Right lobe of liver (tissue), 6 donors: ENCODE measurements at regions not wholly inside any gene's neighbourhood (a gene's known extent, or its start where the extent isn't known, plus 50 kb on each side); places are given as distances from the start of the nearest gene placed in this dataset.

Experiments used
- ATAC-seq, 4 donors: fragments of 200-7000 bp; cut with Tn5 transposase; one replicate each; pipeline ENCODE4 v1.9.1; 2020; ENCODE audit warnings: mild to moderate bottlenecking in 4 of 4, moderate library complexity in 4 of 4
- DNase-seq, 3 donors: peaks; one replicate each; pipeline ENCODE4 v3.0.0-alpha.2; 2020
- H3K27ac ChIP-seq, 3 donors: fragments of 200-600 bp; one replicate each; pipeline ENCODE4 v1.8.0; 2022
- H3K27me3 ChIP-seq, 2 donors: fragments of 200-600 bp; one replicate each; pipeline ENCODE4 v1.8.0; 2022
- H3K36me3 ChIP-seq, 4 donors: fragments of 200-600 bp; sonication (generic) in 1 of 4; one replicate each; pipeline versions ENCODE4 v1.5.1 to v1.8.0; 2017 to 2022; ENCODE audit warnings: control low read depth in 1 of 4
- H3K4me1 ChIP-seq, 4 donors: fragments of 200-600 bp; sonication (generic) in 1 of 4; one replicate each; pipeline versions ENCODE4 v1.5.1 to v1.8.0; 2017 to 2022; ENCODE audit warnings: control low read depth in 1 of 4
- H3K4me3 ChIP-seq, 3 donors: fragments of 200-600 bp; one replicate each; pipeline ENCODE4 v1.8.0; 2022
- H3K9me3 ChIP-seq, 4 donors: fragments of 200-600 bp; sonication (generic) in 1 of 4; one replicate each; pipeline versions ENCODE4 v1.5.1 to v1.8.0; 2017 to 2022; ENCODE audit warnings: control low read depth in 1 of 4
- POLR2A ChIP-seq: fragments of 450-650 bp; IDR thresholded peaks from one replicate; pipeline ENCODE4 v1.6.1; 2017; ENCODE audit warnings: antibody characterized with exemption, mild to moderate bottlenecking
- WGBS: methylation state at CpG from one replicate; pipeline ENCODE4 v1.1.6; 2018; ENCODE audit warnings: low coverage, low lambda C conversion rate; ENCODE audit not compliant: insufficient coverage; ENCODE audit errors: missing lambda C conversion rate; 5-methylcytosine and 5-hydroxymethylcytosine counted together
- intact Hi-C, 2 donors: fragments of 100-400 bp; cut with DNase I; formaldehyde crosslinking; loops; one replicate each; pipeline versions ENCODE4 v1.11.2 to v1.14.1; 2022
- TF ChIP-seq, protein P1 (sequence below), 4 donors: fragments of 200-600 bp in 3 of 4; fragments of 450-650 bp in 1 of 4; IDR thresholded peaks; one replicate each; pipeline versions ENCODE4 v1.5.1 to v1.8.0; 2016 to 2022; ENCODE audit warnings: antibody characterized with exemption in 4 of 4, mild to moderate bottlenecking in 2 of 4
- donor health status: DM: no; HTN: yes; CAD: no.
- donor health status: DM: no; HTN: no; CAD: no.
- donor health status: DM: no; HTN: no; CAD: no.
- donor health status: DM: no; HTN: yes; CAD: no.
- donor health status: DM: no; HTN: yes; CAD: no.

DNA sequence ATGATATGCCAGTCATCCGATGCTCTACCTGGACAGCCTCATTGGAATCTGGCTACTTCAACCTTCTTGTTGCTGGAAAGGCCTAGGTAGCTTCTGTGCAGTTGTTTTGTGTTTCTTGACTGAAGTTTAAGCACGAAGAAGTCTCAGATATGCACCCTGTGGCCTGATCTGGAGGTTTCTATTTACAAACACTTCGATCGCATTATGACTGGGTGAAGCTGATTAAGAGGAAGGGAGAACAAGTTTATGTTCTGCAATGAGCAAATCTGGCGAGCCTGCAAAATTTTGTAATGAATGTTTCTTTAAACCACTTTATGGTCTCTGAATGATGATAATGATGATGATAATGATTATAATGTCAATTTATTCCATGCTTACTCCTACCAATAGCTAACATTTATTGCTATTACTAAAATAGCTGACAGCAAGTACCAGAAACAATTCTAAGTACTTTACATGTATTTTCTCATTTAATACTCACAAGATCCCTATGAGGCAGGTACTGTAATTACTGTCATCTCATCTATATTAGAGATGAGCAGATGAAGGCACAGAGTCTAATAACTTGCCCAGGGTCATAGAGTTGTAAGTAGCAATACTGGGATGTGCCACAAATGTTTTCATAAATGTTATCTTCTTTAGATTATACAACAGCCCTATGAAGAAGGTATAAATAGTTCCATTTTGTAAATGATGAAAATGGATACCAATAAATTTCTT is 126.1 kb upstream of the UST start:
- DNase-seq: no peak
- TF ChIP-seq POLR2A: no peak
- TF ChIP-seq, protein P1, sequence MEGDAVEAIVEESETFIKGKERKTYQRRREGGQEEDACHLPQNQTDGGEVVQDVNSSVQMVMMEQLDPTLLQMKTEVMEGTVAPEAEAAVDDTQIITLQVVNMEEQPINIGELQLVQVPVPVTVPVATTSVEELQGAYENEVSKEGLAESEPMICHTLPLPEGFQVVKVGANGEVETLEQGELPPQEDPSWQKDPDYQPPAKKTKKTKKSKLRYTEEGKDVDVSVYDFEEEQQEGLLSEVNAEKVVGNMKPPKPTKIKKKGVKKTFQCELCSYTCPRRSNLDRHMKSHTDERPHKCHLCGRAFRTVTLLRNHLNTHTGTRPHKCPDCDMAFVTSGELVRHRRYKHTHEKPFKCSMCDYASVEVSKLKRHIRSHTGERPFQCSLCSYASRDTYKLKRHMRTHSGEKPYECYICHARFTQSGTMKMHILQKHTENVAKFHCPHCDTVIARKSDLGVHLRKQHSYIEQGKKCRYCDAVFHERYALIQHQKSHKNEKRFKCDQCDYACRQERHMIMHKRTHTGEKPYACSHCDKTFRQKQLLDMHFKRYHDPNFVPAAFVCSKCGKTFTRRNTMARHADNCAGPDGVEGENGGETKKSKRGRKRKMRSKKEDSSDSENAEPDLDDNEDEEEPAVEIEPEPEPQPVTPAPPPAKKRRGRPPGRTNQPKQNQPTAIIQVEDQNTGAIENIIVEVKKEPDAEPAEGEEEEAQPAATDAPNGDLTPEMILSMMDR (IDR thresholded peaks at IDR 0.05): no peak
- Histone ChIP-seq H3K27me3 (no peaks in the 10 kb centered on the region), H3K9me3 (no peaks in the 10 kb centered on the region), H3K27ac (no peak overlapping the region), H3K36me3 (no peaks in the 10 kb centered on the region), H3K4me1 (no peaks in the 10 kb centered on the region), H3K4me3 (no peak overlapping the region)
- whole genome bisulfite sequencing: 57% methylated on average over 5 of the region's 5 CpGs
- intact Hi-C loops: no loop called here
- no peak for ATAC-seq

DNA sequence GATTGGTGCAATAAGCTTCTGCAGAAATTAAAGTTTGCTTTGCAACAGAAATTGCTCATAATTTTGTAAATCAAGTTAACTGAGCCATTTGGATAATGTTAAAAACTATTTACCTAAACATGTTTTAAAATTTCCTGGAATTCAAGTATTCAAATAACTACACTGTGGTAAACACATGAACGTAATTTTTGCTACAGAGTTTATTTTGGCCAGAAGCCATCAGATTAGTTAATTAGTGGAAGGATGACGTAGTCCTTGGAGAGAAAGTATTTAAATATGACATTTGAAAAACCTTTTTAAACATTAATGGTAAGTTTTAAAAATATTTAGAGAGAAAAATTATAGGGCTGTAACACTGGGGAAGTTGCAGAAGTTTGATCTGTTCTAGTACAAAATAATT is 121.2 kb upstream of the UST start:
- intact Hi-C loops: no loop called here
- Histone ChIP-seq H3K27ac (no peak overlapping the region), H3K4me3 (no peak overlapping the region), H3K4me1 (no peaks in the 10 kb centered on the region), H3K9me3 (no peaks in the 10 kb centered on the region), H3K36me3 (no peaks in the 10 kb centered on the region), H3K27me3 (no peaks in the 10 kb centered on the region)
- ATAC-seq: no peak
- 12% methylated on average over 2 of the region's 2 CpGs for WGBS
- TF ChIP-seq, protein P1 (IDR thresholded peaks at IDR 0.05): no peak
- no peak for TF ChIP-seq POLR2A
- no peak for DNase-seq

DNA sequence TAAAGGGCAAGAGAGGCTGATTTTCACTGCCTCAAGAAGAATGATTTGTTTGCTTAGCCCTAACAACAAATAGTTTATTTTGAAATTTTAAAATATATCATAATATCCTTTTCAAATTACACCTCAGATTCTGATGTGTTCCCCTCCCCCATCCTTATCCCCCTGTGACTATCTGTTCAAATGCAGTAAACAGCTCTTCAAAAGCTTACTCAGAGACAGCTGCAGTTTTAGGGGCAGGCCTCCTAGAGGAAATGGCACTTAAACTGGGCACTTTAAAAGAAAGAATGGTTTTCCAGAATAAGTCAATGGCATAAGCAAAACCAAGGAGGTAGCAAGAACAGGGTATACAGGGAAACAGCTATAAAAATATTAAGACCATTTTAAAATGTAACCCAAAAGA is 118.6 kb upstream of the UST start:
- DNase-seq: no peak
- intact Hi-C loops: no loop called here
- H3K27me3 ChIP-seq: no peaks in the 10 kb centered on the region
- H3K4me1 ChIP-seq: no peaks in the 10 kb centered on the region
- no peaks in the 10 kb centered on the region for H3K9me3 ChIP-seq
- TF ChIP-seq, protein P1 (IDR thresholded peaks at IDR 0.05): no peak
- no peak for TF ChIP-seq POLR2A
- no peaks in the 10 kb centered on the region for H3K36me3 ChIP-seq
- no peak for ATAC-seq
- H3K27ac ChIP-seq: no peak overlapping the region
- H3K4me3 ChIP-seq: no peak overlapping the region

DNA sequence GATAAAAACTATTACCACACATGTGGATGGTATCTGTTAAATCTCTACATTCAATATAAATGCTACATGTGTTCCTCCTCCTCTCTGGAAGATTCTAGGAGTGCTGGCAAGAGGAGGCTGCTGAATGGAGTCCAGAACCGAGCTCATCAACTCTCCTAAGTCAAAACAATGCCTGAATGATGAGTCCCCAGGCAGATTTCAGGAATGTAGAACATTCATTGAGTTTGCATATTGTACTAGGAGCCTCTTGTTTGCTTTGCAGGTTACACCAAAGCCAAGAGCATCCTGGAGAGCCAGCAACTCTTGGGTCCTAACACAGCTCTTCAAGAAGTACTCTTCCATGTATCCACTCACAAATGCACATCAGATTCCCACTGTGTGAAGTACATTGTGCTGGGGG is 117.6 kb upstream of the UST start:
- no peaks in the 10 kb centered on the region for H3K4me1 ChIP-seq
- WGBS: 10% methylated on average over 1 of the region's 1 CpG
- H3K9me3 ChIP-seq: no peaks in the 10 kb centered on the region
- no peak overlapping the region for H3K4me3 ChIP-seq
- no peak for DNase-seq
- no peak overlapping the region for H3K27ac ChIP-seq
- no peaks in the 10 kb centered on the region for H3K27me3 ChIP-seq
- ATAC-seq: no peak
- TF ChIP-seq POLR2A: no peak
- TF ChIP-seq, protein P1 (IDR thresholded peaks at IDR 0.05): no peak
- intact Hi-C loops: no loop called here
- H3K36me3 ChIP-seq: no peaks in the 10 kb centered on the region
